Stimulated activated CD8-positive, alpha-beta memory T cell treated with anti-CD3 and anti-CD28 coated beads, Interleukin-7, amount 100 ng/mL, for 1 hour (primary cell): ENCODE measurements at regions not wholly inside any gene's neighbourhood (a gene's known extent, or its start where the extent isn't known, plus 50 kb on each side); places are given as distances from the start of the nearest gene placed in this dataset.
"Not testable (repeated sequence)": the region's sequence is repeated elsewhere in the genome, so short reads cannot be mapped to it uniquely, and the experiment has no call there.

ENCODE experiments used
- DNase-seq, 2 donors: peaks; one replicate each; pipeline ENCODE4 v3.0.0-alpha.2; 2020; ENCODE audit warnings: low read depth in 2 of 2

DNA sequence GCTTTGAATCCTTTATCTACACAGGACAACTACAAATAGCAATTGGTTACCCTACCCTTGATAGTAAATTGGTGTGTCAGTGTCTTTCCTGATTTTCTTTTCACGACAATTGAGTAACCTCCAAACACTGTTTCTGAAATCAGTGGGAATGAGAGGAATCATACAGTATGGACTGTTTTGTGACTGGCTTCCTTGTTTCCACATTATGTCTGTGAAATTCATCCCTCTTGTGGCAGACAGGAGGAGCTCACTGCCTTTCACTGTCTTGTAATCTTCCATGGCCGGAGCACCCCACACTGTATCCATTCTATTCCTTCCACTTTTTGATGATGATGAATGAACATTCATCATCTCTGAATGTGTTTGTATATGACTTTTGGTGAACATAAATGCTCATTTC lies 164.0 kb upstream of the PZP start:
- no peak for DNase-seq

DNA sequence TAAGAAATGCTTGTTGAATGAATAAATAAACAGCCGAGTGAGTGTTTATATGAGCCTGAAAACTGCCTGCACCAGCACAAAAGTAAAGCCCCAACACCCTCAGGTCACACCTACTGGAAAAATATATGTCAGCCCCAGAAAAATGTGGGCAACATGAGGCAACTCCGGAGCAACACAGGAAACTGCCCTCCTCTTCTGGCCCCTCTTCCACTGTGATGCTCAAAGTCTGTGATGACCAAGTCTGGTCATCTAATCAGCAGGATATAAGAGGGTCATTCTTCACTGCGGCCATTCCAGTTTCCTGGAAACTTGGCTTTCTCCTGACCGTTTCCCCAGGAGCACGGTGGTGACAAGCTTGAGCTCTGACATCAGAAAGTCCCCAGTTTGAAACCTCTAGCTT lies 159.6 kb upstream of the PZP start:
- no peak for DNase-seq

DNA sequence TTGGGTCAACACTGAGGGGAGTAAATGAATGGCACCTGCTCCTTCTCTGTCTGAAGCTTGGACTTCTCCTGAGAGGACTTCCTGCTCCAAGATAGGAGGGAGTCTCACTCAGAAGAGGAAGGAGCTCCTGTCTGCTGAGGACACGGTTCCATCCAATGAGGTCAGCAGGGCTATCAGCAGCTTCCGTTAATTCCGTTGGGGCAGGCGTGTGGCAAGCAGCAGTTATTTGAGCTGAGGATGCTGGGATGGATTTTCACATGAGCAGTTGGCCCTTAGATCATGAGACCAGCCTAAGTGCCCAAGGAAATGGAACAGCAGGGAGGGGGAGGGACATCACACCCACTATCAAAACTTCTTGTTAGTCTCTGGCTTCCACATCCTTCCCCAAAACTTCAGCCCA lies 159.0 kb upstream of the PZP start:
- no peak for DNase-seq

DNA sequence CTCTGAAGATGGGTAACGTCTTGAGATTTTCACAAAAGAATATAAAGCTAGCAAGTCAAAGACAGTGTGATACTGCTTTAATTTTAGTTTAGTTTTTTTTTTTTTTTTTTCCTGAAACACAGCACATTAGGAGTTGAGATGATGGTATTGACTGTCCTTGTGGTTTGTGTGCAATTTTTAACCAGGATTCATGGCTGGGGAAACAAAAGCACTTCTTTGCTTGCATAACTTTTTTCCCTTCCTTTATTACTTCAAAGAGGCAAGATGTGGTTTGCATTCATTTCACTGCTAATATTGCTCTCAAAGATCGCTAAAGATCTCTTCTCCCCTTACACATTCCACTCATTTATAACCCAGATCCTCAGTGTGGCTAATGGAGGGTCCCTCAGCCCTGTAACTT lies 157.1 kb upstream of the PZP start:
- DNase-seq, result no peak

DNA sequence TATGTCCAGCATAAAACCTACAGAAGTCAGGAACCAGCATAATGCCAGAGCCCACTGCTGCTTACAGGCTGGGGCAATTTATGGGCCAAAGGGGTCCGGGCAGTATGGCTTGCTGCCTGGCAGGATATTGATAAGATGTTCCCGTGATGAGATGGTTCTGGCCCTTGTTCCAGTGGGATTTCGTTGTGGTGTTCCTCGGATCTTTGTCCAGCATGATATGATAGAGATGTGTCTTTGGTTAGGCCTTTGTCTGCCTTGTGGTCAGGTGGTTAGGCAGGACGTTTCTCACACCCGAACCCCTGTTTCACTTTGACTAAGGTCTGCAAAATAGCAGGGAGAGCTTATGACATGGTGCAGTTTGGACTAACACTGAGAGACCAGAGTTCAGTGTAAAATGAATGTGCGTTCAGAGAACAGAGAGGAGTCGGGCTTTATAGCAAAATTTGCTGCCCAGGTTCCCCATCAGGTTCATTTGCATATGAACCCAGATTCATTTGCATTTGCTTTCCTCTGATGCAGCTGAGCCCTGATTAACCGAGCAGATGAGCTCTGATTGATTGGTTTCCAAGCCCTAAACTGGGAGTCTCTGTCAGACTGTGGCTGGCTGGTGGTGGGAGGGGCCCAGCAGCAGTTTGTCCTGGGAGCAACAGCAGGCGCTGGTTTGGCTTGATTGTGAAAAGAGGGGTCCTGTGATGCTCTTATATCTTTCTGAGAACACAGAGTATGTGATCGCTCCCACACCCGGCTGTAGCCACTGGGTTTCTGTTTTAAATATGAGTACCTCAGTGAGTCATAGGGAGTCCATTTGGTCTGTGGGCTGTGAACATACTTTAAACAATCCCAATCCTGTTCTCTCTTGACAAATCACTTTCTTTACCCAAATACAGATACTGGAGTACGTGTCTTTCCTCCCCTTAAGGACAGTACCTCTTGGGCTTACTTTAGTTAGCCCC lies 156.3 kb upstream of the PZP start:
- no peak for DNase-seq

DNA sequence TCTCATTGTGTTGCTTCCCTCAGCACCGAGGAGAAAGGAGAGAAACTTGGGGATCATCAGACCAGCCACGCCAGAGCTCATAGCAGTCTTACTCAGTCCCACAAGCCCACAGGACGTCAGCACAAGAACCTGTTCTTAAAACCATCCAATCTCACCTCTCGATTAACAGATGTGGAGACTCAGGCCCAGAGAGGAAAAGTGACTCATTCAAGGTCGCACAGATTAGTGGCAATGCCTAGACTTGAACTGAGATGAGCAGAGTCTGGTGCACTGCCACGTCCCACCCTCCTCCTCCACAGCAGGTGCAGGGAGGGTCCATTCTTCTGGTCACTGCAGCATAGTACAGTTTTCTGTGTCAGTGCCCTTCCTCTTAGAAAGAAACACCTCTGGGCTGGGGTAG lies 154.9 kb upstream of the PZP start:
- no peak for DNase-seq

DNA sequence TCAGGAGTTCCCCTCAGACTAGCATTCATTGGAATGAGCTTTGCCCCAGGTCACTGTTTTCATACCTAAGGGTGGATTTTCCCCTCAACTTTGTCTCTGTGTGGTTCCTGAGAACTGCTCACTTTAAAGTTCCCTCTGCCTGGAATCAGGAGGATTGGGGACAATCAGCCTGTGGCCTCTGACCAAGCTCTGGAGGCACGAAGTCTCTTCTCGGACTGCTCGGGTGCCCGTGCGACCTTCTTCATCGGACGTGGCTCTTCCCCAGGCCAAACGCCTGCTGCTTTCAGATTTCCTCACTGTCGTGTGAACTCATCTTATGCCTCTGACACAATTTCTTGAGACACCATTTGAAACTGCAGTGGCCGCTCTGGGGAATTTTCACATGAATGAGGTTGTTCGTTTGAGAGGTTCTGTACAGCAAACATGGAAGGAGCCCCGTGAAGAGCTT lies 153.7 kb upstream of the PZP start:
- no peak for DNase-seq

DNA sequence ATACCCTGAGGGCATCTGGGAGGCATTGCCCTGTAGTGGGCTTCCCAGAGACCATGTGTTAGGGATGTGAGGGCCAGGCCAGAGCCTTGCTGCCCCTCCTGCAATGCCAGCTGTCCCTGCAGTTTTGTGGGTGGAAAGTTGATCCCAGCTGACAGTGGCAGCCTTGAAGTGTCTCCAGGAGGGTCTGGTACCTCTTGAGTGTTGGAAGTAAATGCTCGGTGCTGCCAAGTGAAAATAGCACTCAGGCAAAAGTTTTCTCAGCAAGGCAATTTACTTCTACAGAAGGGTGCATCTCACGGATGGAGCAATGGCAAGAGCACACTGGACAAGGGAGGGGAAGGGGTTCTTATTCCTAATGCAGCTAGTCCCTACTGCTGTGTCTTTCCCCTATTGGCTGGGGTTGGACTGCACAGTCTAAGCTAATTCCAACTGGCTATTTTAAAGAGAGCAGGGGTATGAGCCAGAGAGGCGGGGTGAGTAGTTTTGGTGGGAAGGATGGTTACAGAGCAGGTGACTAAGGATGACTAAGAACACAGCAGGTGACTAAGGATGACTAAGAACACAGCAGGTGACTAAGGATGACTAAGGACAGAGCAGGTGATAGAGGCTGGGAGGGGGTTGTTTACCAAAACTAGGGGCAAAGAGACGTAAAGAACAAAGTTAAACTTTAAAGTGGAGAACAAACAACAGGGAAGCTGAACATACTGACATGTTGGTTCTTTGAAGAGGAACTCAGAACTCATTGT lies 146.0 kb upstream of the PZP start:
- DNase-seq, result not testable (repeated sequence)

DNA sequence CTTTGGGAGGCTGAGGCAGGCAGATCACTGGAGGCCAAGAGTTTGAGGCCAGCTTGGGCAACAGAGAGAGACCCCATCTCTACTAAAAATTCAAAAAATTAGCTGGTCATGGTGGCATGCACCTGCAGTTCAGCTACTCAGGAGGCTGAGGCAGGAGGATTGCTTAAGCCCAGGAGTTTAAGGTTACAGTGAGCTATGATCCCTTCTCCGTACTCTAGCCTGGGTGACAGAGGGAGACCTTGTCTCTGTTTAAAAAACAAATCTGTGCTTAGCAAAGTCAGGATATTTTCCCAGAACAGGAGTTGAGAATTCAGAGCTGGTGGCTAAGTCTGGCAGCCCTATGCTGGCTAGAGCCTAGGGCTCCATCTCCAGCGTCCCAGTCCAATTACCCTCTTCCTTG lies 142.9 kb upstream of the PZP start:
- no peak for DNase-seq

DNA sequence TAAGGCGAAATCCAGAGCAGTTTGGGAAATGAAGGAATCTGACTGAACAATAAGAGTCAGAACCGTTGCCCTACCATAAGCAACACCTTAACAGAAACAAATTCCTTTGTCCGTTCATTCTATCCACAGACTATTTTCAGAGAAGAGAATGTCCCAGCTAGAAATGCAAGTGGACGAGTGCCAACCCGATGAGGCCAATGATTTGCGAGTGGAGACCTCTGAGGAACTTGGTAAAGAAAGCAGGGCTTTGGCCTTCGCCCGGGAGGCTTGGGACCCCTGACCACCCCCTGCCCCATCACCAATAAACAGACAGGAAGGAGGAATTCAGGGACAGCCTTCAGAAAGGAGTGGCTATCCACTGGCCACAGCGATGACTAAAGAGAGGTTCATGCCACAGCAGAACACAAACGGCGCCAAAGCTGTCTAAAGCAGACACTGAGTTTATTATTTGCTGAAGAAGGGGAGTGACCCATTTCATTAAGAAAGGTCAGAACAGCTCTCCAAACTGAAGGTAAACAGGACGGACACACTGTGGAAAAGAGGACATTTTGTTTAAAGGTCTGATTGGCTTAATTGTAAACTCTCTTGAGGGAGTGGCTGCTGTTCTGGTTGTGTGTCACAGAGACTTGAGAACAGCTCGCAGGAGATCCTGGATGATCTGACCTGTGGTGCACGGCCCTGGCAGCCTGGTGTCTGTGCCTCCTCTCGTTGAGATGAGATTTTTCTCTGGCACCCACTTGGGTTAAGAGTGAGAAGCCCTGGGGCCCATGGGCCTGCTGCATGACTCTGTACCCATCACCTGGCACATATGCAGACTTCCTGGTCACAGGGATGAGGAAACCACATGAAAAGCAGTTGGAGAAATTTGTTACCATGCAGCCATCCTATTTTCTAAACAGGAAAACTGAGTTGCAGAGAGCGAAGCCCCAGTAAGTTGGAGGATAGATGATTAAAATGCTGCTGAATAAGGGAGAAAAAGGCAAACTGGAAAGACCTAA lies 142.0 kb upstream of the PZP start:
- DNase-seq, result no peak

DNA sequence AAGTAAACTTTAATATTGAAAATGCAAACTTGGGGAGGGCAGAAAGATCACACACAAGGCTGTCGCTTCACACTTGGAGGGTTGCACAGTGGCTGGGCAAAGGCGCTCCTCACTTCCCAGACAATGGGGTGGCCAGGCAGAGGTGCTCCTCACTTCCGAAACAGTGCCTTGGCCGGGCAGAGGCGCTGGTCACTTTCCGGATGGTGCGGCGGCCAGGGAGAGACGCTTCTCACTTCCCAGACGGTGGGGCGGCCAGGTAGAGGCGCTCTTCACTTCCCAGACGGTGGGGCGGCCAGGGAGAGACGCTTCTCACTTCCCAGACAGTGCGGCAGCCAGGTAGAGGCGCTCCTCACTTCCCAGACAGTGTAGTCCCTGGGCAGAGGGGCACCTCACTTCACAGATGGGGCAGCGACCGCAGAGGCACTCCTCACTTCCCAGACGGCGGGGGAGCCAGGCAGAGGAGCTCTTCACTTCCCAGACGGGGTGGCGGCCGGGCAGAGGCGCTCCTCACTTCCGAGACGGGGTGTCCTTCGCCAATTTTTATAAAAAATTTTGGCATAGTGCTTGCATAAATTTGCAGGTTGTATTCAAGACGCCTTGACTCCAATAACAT lies 140.8 kb upstream of the PZP start:
- DNase-seq, result no peak

DNA sequence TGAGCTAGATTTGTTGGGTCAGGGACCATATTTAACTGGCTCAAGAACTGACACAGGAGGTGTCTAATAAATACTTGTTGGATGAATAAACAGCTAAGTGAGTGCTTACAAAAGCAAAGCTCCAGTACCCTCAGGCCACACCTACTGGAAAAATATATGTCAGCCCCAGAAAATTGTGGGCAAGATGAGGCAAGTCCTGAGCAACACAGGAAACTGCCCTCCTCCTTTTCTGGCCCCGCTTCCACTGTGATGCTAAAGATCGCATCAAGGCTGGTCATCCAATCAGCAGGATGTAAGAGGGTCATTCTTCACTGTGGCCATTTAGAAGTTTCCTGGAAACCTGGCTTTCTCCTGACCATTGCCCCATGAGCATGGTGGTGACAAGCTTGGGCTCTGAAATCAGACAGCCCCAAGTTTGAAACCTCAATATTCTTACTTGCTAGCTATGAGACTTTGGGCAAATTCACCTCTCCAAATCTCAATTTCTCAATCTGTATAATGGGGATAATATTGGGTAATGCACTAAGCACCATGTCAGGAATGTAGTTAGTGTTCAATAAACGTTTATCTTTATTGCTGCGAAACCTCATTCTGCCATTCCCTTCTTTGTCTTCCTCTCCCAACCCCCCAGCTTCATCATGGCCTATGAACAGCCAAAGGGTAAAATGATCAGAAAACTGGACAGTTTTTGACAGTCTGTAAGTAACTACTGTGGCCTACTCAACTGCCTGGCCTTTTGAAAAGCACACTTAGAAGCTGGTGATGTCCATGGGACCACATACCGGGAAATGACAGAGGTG lies 139.3 kb upstream of the PZP start:
- DNase-seq, result no peak

DNA sequence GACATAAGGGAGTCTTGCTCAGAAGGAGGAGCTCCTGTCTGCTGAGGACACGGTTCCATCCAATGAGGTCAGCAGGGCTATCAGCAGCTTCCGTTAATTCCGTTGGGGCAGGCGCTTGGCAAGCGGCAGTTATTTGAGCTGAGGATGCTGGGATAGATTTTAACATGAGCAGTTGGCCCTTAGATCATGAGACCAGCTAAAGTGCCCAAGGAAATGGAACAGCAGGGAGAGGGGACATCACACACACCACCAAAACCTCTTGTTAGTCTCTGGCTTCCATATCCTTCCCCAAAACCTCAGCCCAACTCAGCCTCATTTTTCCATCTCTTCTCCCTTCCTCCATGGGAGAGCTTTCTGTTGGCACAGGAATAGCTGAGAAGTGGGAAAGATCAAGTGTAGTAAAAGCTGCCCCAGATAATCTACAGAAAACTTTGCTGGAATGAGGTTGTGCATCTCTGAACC lies 138.7 kb upstream of the PZP start:
- no peak for DNase-seq

DNA sequence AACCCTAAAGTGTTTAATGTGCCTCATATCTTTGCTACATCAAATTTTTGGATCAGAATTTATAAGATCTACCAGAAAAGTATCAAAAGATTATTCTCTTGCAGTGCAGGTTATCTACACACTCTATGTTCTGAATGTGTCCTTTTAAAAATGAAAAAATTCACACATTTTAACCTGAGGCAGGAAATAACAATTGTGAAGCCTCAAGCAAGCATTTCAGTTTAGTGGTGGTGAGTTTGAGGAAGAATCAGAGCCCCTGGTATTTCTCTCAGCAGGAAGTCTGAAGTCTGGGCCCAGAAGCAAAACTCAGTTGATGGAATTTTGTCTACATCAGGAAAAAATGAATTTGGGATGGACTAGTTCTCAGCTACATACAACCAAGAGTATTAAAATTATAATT lies 137.0 kb upstream of the PZP start:
- no peak for DNase-seq

DNA sequence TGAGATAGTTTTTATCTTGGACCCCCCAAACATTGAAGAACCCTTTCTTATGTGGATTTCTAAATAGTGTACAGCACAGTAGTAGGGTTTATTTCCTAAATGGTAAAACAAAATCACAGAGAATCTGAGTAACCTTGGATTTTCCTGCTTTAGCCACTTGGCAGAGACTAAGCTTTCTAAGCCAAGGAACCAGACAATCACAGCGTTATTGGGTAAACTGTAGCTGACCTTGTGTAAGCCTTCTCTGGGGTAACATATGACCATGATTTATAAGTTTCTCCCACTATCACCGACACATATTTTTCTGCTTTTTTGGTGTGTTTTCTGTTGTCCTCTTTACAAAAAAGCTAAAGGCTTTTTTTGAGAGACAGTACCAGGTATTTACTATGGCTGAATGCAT lies 136.3 kb upstream of the PZP start:
- no peak for DNase-seq

DNA sequence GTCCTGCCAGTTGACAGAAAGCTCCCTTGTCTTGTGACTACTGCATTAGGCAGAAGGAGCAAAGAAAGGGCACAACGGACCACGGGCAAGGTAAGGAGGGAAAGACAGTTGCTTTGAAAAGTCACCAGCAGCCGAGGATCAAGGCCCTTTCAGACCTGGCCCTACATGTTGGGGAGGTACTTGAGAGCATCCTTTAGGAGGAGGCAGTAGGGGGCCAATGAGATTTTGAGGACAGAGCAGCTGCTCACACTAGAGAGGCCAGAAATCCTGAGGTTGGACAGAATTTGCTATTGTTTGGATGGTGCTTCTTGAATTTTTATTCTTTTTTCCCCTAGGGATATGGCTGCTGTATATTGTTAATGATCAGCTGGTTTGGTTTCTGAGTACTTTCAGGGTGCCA lies 135.5 kb upstream of the PZP start:
- DNase-seq, result no peak

DNA sequence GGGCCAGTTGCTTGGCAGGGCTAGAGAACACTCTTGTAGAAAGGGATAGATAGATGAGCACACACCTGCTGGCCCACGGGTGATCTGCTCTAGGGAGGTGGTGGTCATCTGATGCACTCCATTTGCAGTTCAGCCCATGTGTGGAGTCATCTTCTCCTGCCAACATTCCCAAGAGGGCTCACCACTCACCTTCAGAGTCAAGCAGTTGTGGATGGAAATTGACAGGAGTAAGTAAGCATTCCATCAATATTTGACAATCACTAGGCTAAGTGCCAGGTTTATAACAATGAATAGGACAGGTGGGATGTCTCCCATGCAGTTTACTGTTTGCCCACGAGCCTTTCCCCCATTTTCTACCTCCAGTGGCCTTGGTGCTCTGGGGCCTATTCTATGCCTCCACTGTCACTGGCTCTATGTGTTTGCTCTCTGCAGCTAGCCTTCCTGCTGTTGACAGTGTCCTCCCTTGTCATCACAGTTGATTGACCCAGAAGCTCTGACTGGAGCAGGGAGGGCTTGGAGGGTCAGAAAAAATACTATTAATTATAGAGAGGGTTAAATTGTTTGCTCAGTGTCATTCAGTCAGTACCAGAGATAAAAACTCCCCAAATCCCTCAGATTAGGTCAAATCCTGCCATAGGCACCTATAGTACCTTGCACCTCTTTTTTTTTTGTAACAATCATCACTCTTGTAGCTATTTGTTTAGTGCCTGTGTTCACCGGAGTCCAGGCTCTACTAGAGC lies 134.6 kb upstream of the PZP start:
- DNase-seq, result no peak

DNA sequence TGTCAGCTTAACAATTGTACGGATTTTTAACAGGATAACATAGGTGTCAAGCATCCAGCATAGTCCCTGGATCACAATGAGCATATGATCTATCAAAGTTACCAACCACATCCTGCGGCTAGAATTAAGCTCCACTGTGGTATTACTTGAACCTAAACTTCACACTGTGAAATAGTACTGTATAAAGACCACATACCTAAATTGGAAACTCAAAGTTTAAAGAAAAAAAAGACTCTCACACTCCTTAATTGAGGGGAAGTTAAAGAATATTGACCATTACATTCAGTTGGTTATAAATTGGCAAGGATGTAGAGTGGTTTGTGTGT lies 133.0 kb upstream of the PZP start:
- DNase-seq, result no peak

DNA sequence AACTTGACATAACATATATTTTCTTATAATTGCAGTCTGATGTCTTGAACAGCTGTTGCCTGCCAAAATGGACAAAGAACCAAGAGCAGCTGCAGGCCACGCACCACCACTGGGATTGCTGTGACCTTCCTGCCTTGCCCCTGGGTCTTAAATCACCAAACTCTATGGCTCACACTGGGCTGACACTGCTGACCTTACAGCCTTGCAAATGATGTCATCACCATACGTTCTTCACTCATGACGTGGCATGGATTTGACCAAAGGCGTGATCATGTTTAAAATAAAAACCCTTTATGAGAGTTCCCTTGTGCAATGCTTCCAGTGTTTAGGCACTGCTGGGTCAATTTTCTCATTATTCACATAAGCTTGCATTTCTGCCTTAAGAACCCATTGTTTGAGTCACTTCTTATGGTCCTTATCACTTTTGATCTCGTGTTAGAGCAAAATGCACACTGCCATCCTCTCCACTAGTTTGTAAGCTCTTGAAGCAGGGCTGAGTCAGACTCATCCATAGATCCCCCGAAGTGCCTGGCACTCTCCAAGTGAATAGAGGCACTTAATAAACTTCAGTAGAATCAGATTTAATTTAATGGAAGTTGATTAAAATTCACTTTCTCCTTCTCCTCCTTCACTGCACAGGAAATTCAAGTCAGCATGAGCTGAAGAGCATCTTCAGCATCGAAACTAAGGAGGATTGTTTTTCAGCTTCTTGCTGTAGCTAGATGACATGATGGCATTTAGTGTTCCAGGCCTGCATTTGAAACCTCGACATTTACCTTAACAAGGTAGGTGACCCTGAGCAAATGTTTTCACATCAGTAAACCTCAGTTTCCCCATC lies 132.4 kb upstream of the PZP start:
- DNase-seq, result no peak
